B cell (primary cell): ENCODE measurements at regions not wholly inside any gene's neighbourhood (a gene's known extent, or its start where the extent isn't known, plus 50 kb on each side); places are given as distances from the start of the nearest gene placed in this dataset. TPM values are rescaled to one million over a fixed set of nuclear protein-coding genes. Genes with fewer than 3 reads are reported as not detected.

Experiments
- small RNA-seq: library from RNA; depleted of rRNA; stranded (forward); fragments of <200 nt; gene quantifications from one replicate; pipeline ENCODE3, GENCODE V24; 2012; ENCODE audit warnings: low replicate concordance, low read depth; ENCODE audit not compliant: insufficient read length

Small RNA genes in the stretch of these regions (small RNA-seq; reads per million reads assigned to genes)
- gene COX6CP16 (not detected), gene MIR5093 (not detected)
